Neuronal stem cell (in vitro differentiated cells): ENCODE measurements at regions not wholly inside any gene's neighbourhood (a gene's known extent, or its start where the extent isn't known, plus 50 kb on each side); places are given as distances from the start of the nearest gene placed in this dataset.

Experiments used
- DNase-seq: peaks from one replicate; pipeline ENCODE4 v3.0.0-alpha.2; 2013; ENCODE audit warnings: low spot score
- H2AFZ ChIP-seq: one replicate; pipeline ENCODE4 v1.6.1; 2013; ENCODE audit warnings: mild to moderate bottlenecking, low read length, inconsistent platforms
- H2AK5ac ChIP-seq: 2 replicates; pipeline ENCODE4 v1.6.1; 2013; ENCODE audit warnings: low read depth, mild to moderate bottlenecking, inconsistent platforms, low read length, moderate library complexity, mixed read lengths
- H2BK120ac ChIP-seq: 2 replicates; pipeline ENCODE4 v1.6.1; 2013; ENCODE audit warnings: low read depth, mild to moderate bottlenecking, inconsistent platforms, low read length, moderate library complexity, mixed read lengths
- H2BK12ac ChIP-seq: one replicate; pipeline ENCODE4 v1.6.1; 2013; ENCODE audit warnings: low read length, inconsistent platforms
- H2BK15ac ChIP-seq: 2 replicates; pipeline ENCODE4 v1.6.1; 2013; ENCODE audit warnings: mild to moderate bottlenecking, low read length, inconsistent platforms, mixed read lengths
- H2BK5ac ChIP-seq: one replicate; pipeline ENCODE4 v1.6.1; 2013; ENCODE audit warnings: inconsistent platforms, mild to moderate bottlenecking, low read length, moderate library complexity
- H3K14ac ChIP-seq: one replicate; pipeline ENCODE4 v1.6.1; 2013; ENCODE audit warnings: low read length, inconsistent platforms
- H3K18ac ChIP-seq: 2 replicates; pipeline ENCODE4 v1.6.1; 2013; ENCODE audit warnings: low read length, inconsistent platforms
- H3K23ac ChIP-seq: 2 replicates; pipeline ENCODE4 v1.6.1; 2013; ENCODE audit warnings: low read depth, mild to moderate bottlenecking, mixed read lengths, low read length, inconsistent platforms; ENCODE audit not compliant: poor library complexity
- H3K27ac ChIP-seq: replicated peaks from 3 replicates; pipeline ENCODE4 v1.5.1; 2013; ENCODE audit warnings: low read length, inconsistent platforms
- H3K27me3 ChIP-seq, 3 experiments: 2 replicates each; pipeline ENCODE4 v1.6.1; 2013; ENCODE audit warnings: low read length in 3 of 3, mild to moderate bottlenecking in 2 of 3, inconsistent platforms in 1 of 3, low read depth in 1 of 3, mixed read lengths in 1 of 3, moderate library complexity in 1 of 3; ENCODE audit not compliant: control insufficient read depth in 3 of 3, insufficient read depth in 3 of 3
- H3K36me3 ChIP-seq, 2 donors: replicated peaks in 1 of 2; 2 replicates each; pipeline ENCODE4 v1.6.1; 2013; ENCODE audit warnings: low read length in 2 of 2; ENCODE audit not compliant: control insufficient read depth in 2 of 2, insufficient read depth in 2 of 2
- H3K4ac ChIP-seq: 2 replicates; pipeline ENCODE4 v1.6.1; 2013; ENCODE audit warnings: inconsistent platforms, mild to moderate bottlenecking, low read length, moderate library complexity
- H3K4me1 ChIP-seq, 2 donors: 1 replicate in 1 of 2; 2 replicates in 1 of 2; pipeline ENCODE4 v1.6.1; 2013; ENCODE audit warnings: low read length in 2 of 2, low read depth in 1 of 2; ENCODE audit not compliant: control insufficient read depth in 2 of 2, insufficient read depth in 1 of 2
- H3K4me2 ChIP-seq: one replicate; pipeline ENCODE4 v1.6.1; 2013; ENCODE audit warnings: mild to moderate bottlenecking, low read length, inconsistent platforms; ENCODE audit not compliant: insufficient read depth, poor library complexity, severe bottlenecking
- H3K4me3 ChIP-seq, 2 donors: 2 replicates each; pipeline ENCODE4 v1.5.1; 2013; ENCODE audit warnings: low read length in 2 of 2, mild to moderate bottlenecking in 2 of 2, inconsistent platforms in 1 of 2, moderate library complexity in 1 of 2
- H3K79me1 ChIP-seq: one replicate; pipeline ENCODE4 v1.6.1; 2013; ENCODE audit warnings: low read depth, mild to moderate bottlenecking, inconsistent platforms, low read length, moderate library complexity
- H3K9ac ChIP-seq: one replicate; pipeline ENCODE4 v1.6.1; 2013; ENCODE audit warnings: mild to moderate bottlenecking, low read depth, low read length, inconsistent platforms; ENCODE audit not compliant: poor library complexity
- H3K9me3 ChIP-seq, 2 donors: replicated peaks in 1 of 2; 2 replicates each; pipeline versions ENCODE3 to v1.6.1; 2013; ENCODE audit warnings: low read length in 2 of 2, mild to moderate bottlenecking in 2 of 2, inconsistent platforms in 1 of 2, low read depth in 1 of 2, mixed read lengths in 1 of 2, moderate library complexity in 1 of 2; ENCODE audit not compliant: control insufficient read depth in 2 of 2, insufficient read depth in 1 of 2
- H4K8ac ChIP-seq: one replicate; pipeline ENCODE4 v1.6.1; 2013; ENCODE audit warnings: low read depth, mild to moderate bottlenecking, inconsistent platforms, low read length, moderate library complexity
- H4K91ac ChIP-seq: one replicate; pipeline ENCODE4 v1.6.1; 2013; ENCODE audit warnings: low read length, low read depth, mild to moderate bottlenecking, inconsistent platforms; ENCODE audit not compliant: poor library complexity
- WGBS, 2 donors: extraction: QIAGEN DNeasy Blood & Tissue Kit; methylation state at CpG; one replicate each; pipeline ENCODE4 v1.1.7; 2013; ENCODE audit warnings: missing lambda C conversion rate in 2 of 2, mixed read lengths in 1 of 2; ENCODE audit not compliant: insufficient read length in 2 of 2, insufficient replicate concordance in 1 of 2; ENCODE audit errors: extremely low coverage in 2 of 2; 5-methylcytosine and 5-hydroxymethylcytosine counted together

- Histone ChIP-seq H3K4ac (no peak overlapping the region), H3K14ac (no peak overlapping the region), H2BK120ac (no peak overlapping the region), H3K4me2 (no peak overlapping the region), H3K36me3 (no peaks in the 10 kb centered on the region), H4K8ac (no peak overlapping the region), H2BK15ac (no peak overlapping the region), H3K9me3 (no peaks in the 10 kb centered on the region), H4K91ac (no peak overlapping the region), H2AK5ac (no peak overlapping the region), H3K27me3 (no peaks in the 10 kb centered on the region), H3K9ac (no peak overlapping the region), H3K4me1 (no peaks in the 10 kb centered on the region), H2BK5ac (no peak overlapping the region), H2AFZ (no peak overlapping the region), H3K27ac (no peak overlapping the region), H3K23ac (no peak overlapping the region), H3K79me1 (no peaks in the 10 kb centered on the region), H2BK12ac (no peak overlapping the region), H3K18ac (no peak overlapping the region), H3K4me3 (no peak overlapping the region)
- DNase-seq = peak; percentile 6
These were observed 626.6 kb upstream of the GYPC start for GRCh38 chr2:126029316-126029715.

DNA sequence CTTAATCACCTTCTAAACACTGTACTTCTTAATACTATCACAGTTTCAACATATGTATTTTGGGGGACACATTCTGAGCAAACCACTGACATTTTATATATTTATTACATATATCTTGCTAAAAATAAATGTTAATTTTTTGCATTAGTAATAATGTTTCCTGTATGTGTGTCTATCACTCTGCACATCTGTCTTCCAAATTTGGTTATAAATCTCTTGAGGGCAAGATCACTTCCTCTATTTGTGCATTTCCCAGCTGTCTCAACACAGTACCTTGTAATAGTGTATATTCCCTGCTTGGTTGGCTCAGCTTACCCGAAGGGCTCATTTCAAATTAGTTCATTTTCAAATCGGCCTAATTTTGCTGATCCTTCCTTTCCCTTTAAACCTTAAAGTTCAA lies 617.1 kb upstream of the GYPC start:
- H3K4ac ChIP-seq = no peak overlapping the region

GRCh38 chr2:126041391-126042047 lies 614.4 kb upstream of the GYPC start:
- H3K18ac ChIP-seq = no peak overlapping the region
- no peak overlapping the region for H2BK12ac ChIP-seq
- no peak overlapping the region for H2BK120ac ChIP-seq
- H4K91ac ChIP-seq = no peak overlapping the region
- no peak overlapping the region for H3K4ac ChIP-seq
- H3K27ac ChIP-seq = no peak overlapping the region
- no peak overlapping the region for H3K4me2 ChIP-seq
- no peak overlapping the region for H3K14ac ChIP-seq
- no peak overlapping the region for H3K4me3 ChIP-seq
- DNase-seq = no peak
- no peaks in the 10 kb centered on the region for H3K4me1 ChIP-seq
- no peaks in the 10 kb centered on the region for H3K36me3 ChIP-seq
- no peak overlapping the region for H2BK15ac ChIP-seq
- no peak overlapping the region for H3K9ac ChIP-seq
- no peaks in the 10 kb centered on the region for H3K27me3 ChIP-seq
- H3K9me3 ChIP-seq = no peaks in the 10 kb centered on the region
- peak overlapping the region; percentile 65 for H4K8ac ChIP-seq
- no peak overlapping the region for H2AFZ ChIP-seq
- no peak overlapping the region for H3K23ac ChIP-seq
- H2AK5ac ChIP-seq = no peak overlapping the region
- no peaks in the 10 kb centered on the region for H3K79me1 ChIP-seq
- no peak overlapping the region for H2BK5ac ChIP-seq
- WGBS, 2 donors = no CpG with 5 or more reads among the region's 3 CpGs

More for the DNA sequence above, 617.1 kb upstream of the GYPC start:
- no peak overlapping the region for H3K14ac ChIP-seq
- H3K27me3 ChIP-seq = no peaks in the 10 kb centered on the region
- no peak overlapping the region for H2BK12ac ChIP-seq
- H2AFZ ChIP-seq = no peak overlapping the region
- H3K4me2 ChIP-seq = no peak overlapping the region
- H4K8ac ChIP-seq = no peak overlapping the region
- no peak overlapping the region for H2AK5ac ChIP-seq
- no peak overlapping the region for H3K9ac ChIP-seq
- no peak overlapping the region for H2BK120ac ChIP-seq
- peaks cover 0 to 2% of the 10 kb centered on the region in 2 donors for H3K9me3 ChIP-seq
- H3K4me3 ChIP-seq = no peak overlapping the region
- WGBS, 2 donors = no CpG with 5 or more reads among the region's 2 CpGs
- DNase-seq = no peak
- H3K27ac ChIP-seq = no peak overlapping the region
- H3K23ac ChIP-seq = no peak overlapping the region
- no peak overlapping the region for H2BK5ac ChIP-seq
- no peaks in the 10 kb centered on the region for H3K36me3 ChIP-seq
- H3K4me1 ChIP-seq = no peaks in the 10 kb centered on the region
- no peak overlapping the region for H4K91ac ChIP-seq
- no peaks in the 10 kb centered on the region for H3K79me1 ChIP-seq
- H3K18ac ChIP-seq = no peak overlapping the region
- no peak overlapping the region for H2BK15ac ChIP-seq

- Histone ChIP-seq H2BK12ac (no peak overlapping the region), H2BK15ac (no peak overlapping the region), H3K27me3 (no peaks in the 10 kb centered on the region), H3K27ac (no peak overlapping the region), H3K36me3 (no peaks in the 10 kb centered on the region), H2AK5ac (no peak overlapping the region), H2AFZ (no peak overlapping the region), H3K79me1 (no peaks in the 10 kb centered on the region), H3K4ac (no peak overlapping the region), H2BK5ac (no peak overlapping the region), H2BK120ac (no peak overlapping the region), H3K4me2 (no peak overlapping the region), H3K9me3 (no peaks in the 10 kb centered on the region), H3K23ac (no peak overlapping the region), H4K8ac (no peak overlapping the region), H3K14ac (no peak overlapping the region), H3K9ac (no peak overlapping the region), H3K18ac (no peak overlapping the region), H3K4me3 (no peak overlapping the region), H4K91ac (no peak overlapping the region), H3K4me1 (no peaks in the 10 kb centered on the region)
- no peak for DNase-seq
These were observed 613.9 kb upstream of the GYPC start for GRCh38 chr2:126042089-126042488.
